ENCODE measurements at regions not wholly inside any gene's neighbourhood (a gene's known extent, or its start where the extent isn't known, plus 50 kb on each side); places are given as distances from the start of the nearest gene placed in this dataset.
"Not testable (repeated sequence)": the region's sequence is repeated elsewhere in the genome, so short reads cannot be mapped to it uniquely, and the experiment has no call there.

- no peak for DNase-seq (ENCODE audit: low spot score in 2 of 2)
- no peaks in the 10 kb centered on the region for H3K36me3 ChIP-seq
- H3K4me1 ChIP-seq: no peaks in the 10 kb centered on the region
- H3K27ac ChIP-seq: no peak overlapping the region
- H3K27me3 ChIP-seq: no peaks in the 10 kb centered on the region
- no peak for TF ChIP-seq POLR2AphosphoS5 (IDR thresholded peaks at IDR 0.05)
- TF ChIP-seq CTCF (IDR thresholded peaks at IDR 0.05): no peak
- TF ChIP-seq POLR2A (IDR thresholded peaks at IDR 0.05): no peak
- no peaks in the 10 kb centered on the region for H3K9me3 ChIP-seq
- no peak overlapping the region for H3K4me3 ChIP-seq
- intact Hi-C loops (cut with DNase I; ENCODE audit: low total_unique reads): no loop called here
Observed at GRCh38 chr3:73257186-73257585, 195.7 kb downstream of the EBLN2 start.

- intact Hi-C loops (cut with DNase I; ENCODE audit: low total_unique reads): no loop called here
Observed at GRCh38 chr3:73258057-73258456, 196.6 kb downstream of the EBLN2 start.

GRCh38 chr3:73259291-73259690, 197.8 kb downstream of the EBLN2 start:
- no peaks in the 10 kb centered on the region for H3K27me3 ChIP-seq
- H3K9me3 ChIP-seq: no peaks in the 10 kb centered on the region
- no peak overlapping the region for H3K4me3 ChIP-seq
- no peaks in the 10 kb centered on the region for H3K36me3 ChIP-seq
- H3K4me1 ChIP-seq: no peaks in the 10 kb centered on the region
- intact Hi-C loops (cut with DNase I; ENCODE audit: low total_unique reads): no loop called here
- no peak overlapping the region for H3K27ac ChIP-seq
- no peak for TF ChIP-seq CTCF (IDR thresholded peaks at IDR 0.05)
- no peak for DNase-seq (ENCODE audit: low spot score in 2 of 2)

More at GRCh38 chr3:73258057-73258456, 196.6 kb downstream of the EBLN2 start:
- H3K9me3 ChIP-seq: no peaks in the 10 kb centered on the region
- no peaks in the 10 kb centered on the region for H3K36me3 ChIP-seq
- H3K27ac ChIP-seq: no peak overlapping the region
- H3K4me1 ChIP-seq: no peaks in the 10 kb centered on the region
- H3K27me3 ChIP-seq: no peaks in the 10 kb centered on the region
- DNase-seq (ENCODE audit: low spot score in 2 of 2): no peak
- no peak overlapping the region for H3K4me3 ChIP-seq
- TF ChIP-seq POLR2AphosphoS5 (IDR thresholded peaks at IDR 0.05) (no peak), POLR2A (IDR thresholded peaks at IDR 0.05) (no peak), CTCF (IDR thresholded peaks at IDR 0.05) (no peak)

GRCh38 chr3:73259856-73260255, 198.4 kb downstream of the EBLN2 start:
- TF ChIP-seq POLR2AphosphoS5 (IDR thresholded peaks at IDR 0.05) (no peak), CTCF (IDR thresholded peaks at IDR 0.05) (no peak), POLR2A (IDR thresholded peaks at IDR 0.05) (no peak)
- H3K4me3 ChIP-seq: no peak overlapping the region
- H3K9me3 ChIP-seq: no peaks in the 10 kb centered on the region
- no peak overlapping the region for H3K27ac ChIP-seq
- intact Hi-C loops (cut with DNase I; ENCODE audit: low total_unique reads): no loop called here
- H3K4me1 ChIP-seq: no peaks in the 10 kb centered on the region
- no peaks in the 10 kb centered on the region for H3K27me3 ChIP-seq
- H3K36me3 ChIP-seq: no peaks in the 10 kb centered on the region
- DNase-seq (ENCODE audit: low spot score in 2 of 2): no peak

GRCh38 chr3:73266558-73266957, 205.1 kb downstream of the EBLN2 start:
- H3K27ac ChIP-seq; H3K36me3 ChIP-seq; H3K9me3 ChIP-seq; DNase-seq (ENCODE audit: low spot score in 2 of 2); H3K4me3 ChIP-seq; H3K4me1 ChIP-seq; H3K27me3 ChIP-seq; intact Hi-C loops (cut with DNase I; ENCODE audit: low total_unique reads): not testable (repeated sequence)

- intact Hi-C loops (cut with DNase I; ENCODE audit: low total_unique reads); DNase-seq (ENCODE audit: low spot score in 2 of 2): not testable (repeated sequence)
Observed at GRCh38 chr3:73269126-73269525, 207.7 kb downstream of the EBLN2 start.

More at GRCh38 chr3:73269126-73269525, 207.7 kb downstream of the EBLN2 start:
- not testable (repeated sequence) for H3K27ac ChIP-seq, H3K4me3 ChIP-seq, H3K9me3 ChIP-seq, H3K27me3 ChIP-seq, H3K36me3 ChIP-seq, H3K4me1 ChIP-seq

Data from breast epithelium (tissue), 4 donors.